GM19397 (cell line): ENCODE measurements at regions not wholly inside any gene's neighbourhood (a gene's known extent, or its start where the extent isn't known, plus 50 kb on each side); places are given as distances from the start of the nearest gene placed in this dataset.

ENCODE experiments used
- ATAC-seq: cut with Tn5 transposase; IDR thresholded peaks from one replicate; pipeline ENCODE4 v1.9.1; 2021; ENCODE audit warnings: mild to moderate bottlenecking, moderate library complexity; ENCODE audit not compliant: unreplicated experiment

DNA sequence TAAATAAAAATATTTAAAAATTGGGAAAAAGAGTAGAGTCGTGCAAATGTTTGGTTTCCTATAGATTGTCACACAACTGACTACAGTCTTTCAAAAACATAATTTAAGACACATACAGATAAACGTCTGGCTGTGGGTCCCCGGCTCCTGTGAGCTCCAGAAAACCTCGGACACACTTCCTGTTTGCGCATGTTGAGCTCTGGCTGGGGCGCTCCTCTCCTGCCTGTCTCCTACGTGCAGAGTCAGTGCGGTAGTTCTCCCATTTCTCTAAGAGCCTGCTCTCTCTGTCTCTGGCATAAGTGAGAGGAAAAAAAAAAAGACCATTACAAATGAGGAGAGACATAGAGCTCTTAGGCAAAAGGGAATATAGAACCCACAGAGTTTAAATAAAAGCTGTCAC, 128.2 kb upstream of the OBI1 start:
- ATAC-seq = no peak

DNA sequence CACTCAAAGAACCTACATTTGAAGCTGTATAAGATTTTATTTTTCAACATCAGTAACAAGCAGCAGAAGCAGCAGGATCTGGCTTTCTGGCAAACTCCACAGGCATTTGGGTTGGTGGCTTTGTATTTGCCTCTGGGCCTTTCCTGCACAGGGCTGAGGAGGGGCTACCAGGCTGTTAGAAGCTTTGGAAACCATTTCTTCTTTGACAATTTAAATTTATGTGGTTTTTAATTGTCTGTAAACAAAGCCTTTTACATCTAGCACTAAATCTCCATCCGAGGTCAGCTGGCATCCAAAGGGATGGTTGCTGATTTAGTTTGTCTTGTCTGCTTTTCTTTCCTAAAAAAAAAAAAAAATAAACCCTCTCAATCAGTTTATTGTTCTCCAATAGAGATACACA, 127.5 kb upstream of the OBI1 start:
- no peak for ATAC-seq

DNA sequence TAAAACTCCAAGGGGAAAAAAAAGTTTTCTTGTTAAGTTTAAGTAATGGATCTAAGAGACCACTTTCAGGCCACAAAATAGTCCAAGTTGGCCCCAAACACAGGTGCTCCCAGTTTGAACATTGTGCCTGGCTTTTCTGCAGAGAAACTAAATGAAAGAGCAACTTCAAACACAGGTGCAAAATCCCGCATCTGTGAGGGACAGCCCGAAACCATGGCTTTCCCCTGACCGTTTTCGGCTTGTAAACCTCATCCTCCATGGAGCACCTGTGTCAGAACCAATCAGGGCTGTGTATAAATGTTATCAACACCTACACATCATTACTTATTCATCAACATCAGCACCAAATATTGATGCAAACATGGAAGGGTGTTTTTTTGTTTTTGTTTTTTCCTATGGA, 126.8 kb upstream of the OBI1 start:
- no peak for ATAC-seq

DNA sequence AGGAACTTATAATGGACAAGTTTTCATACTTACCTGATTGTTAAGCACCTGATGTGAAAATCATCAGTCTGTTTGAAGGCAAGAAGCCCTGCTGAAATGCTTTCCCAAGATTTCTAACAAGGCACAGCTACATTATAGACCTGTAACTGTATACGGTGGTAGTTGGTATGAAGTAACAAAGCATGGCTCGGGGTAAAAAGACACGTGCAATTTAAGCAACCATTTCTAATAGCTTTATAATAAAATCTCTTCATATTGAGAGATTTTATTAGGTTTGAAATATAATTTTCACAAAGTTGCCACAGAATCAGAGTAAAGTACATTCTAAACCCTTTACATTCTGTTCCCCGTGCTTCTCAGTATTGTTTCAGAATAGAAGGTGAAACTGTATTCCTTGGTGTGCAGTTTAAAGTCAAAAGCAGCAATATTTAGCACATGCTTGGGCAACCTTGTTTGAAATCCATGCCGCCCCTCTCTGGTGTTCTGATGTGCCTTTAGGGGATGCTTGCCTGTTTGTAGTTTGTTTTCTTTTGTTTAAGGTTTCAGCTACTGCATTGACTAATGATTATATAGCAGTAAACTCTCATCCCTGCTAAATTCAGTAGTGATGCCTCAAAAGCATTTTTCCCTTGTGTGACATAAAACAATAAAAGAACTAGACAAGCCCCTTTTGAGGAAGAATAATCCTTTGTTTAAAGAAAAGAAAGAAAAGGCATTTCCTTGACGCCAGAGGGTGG, 125.2 kb upstream of the OBI1 start:
- ATAC-seq = no peak

- no peak for ATAC-seq
These were observed 121.8 kb upstream of the OBI1 start for GRCh38 chr13:78780708-78781107.

GRCh38 chr13:78779608-78780007, 120.7 kb upstream of the OBI1 start:
- no peak for ATAC-seq

DNA sequence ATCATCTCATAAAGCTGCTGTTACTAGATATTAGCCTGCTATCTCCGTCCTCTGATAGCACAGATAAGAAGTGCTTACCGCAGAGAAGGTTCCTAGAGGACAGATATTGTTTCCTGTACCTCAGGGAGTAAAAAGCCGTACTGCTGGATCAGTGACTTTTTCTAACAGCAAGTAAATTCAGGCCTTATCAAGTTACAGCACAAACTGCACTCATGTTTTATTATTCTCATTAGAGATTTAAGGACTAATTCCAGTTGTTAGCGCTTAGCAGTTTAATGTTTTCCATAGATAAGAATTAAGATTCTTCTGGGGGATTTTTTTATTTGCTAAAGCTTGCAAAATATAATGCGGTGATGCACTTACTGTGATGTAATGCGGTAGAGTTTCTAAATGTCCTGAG, 119.0 kb upstream of the OBI1 start:
- no peak for ATAC-seq

DNA sequence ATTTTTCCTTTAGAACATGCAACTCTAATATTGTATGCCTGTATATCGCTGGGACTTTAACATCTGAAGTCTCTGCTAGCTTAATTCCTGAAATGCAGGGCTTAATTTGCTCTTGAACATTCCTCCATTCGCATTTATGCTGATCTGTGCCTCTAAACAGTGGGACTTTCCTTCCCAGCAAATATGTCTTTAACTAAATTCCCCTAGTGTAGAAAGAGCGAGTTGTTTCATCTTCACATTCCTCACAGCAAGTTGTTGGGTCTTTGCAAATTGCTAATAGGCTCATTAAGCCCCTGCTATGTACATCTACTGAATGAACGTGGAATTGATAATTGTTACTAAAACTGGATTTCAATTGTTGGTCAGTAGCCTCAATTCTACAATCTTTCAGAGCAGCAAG, 118.4 kb upstream of the OBI1 start:
- ATAC-seq = no peak

DNA sequence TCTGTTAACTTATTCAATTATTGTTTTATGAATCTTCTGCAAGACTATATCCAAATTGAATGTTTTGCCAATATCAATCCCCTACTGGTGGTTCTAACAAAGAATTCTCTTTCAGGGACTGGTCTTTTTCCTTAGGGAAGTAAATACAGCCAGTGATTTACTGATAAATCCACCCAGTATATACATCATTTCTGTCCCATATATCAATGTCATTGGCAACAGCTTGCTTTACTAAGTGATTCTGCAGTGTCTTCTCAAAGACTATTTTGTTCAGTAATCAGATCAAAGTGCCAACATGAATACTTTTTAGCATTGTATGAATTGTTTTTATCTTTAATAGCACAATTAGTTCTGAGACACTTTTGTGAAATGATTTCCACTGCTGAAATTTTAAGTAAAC, 114.0 kb upstream of the OBI1 start:
- no peak for ATAC-seq

DNA sequence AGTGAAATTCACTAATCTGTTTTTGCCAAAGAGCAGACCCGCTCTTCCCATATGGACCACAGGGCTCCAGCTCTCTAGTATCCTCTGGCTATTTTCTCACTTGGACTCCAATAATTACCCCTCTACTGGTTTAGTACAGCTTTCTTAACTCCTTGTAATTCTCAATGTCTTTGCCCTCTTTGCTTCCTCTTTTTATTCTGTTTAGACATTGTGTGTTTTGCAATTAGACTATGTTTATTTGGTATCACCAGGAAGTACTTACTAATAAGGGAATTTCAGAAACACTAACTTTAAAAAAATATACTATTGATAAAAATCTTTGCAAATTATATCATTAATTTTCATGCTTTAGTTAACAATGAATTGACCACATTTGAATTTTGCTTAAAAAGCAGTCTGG, 111.6 kb upstream of the OBI1 start:
- no peak for ATAC-seq

GRCh38 chr13:78768950-78769349, 110.0 kb upstream of the OBI1 start:
- no peak for ATAC-seq

- ATAC-seq = no peak
These were observed 105.7 kb upstream of the OBI1 start for GRCh38 chr13:78764665-78765064.

DNA sequence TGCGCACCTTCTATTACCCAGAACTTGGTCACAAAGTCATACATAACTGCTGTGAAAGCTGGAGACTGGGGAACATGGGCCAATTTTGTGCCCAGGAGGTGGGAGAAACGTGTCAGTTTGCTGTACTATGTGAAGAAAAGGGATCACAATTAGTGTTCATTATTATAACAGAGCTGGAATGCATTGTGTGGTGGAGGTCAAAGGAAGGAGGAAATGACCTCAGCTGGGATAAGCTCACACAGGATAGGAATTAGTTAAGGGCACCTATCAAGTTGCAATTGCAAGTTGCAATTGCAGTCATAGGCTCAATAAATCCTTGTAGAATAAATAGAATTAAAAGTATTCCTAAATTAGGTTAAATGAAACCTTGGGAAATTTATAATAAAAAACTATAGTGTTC, 103.9 kb upstream of the OBI1 start:
- no peak for ATAC-seq

DNA sequence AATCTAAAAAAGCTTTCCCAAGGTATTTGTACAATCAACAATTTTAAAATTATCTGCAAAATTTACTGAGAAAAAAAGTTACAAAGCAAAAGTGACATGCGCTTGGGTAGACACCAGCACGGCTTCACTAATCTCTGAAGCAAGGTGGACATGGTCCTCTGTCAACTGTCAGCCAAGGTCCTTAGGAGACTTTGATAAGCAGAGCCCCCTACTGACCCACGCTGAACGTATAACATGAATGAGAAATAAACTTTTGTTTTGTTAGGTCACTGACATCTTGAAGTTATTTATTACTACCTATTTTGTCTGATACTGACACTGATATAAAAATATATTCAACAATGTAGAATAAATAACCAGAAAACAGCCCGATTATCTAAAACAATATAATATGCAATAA, 100.7 kb upstream of the OBI1 start:
- ATAC-seq = no peak

DNA sequence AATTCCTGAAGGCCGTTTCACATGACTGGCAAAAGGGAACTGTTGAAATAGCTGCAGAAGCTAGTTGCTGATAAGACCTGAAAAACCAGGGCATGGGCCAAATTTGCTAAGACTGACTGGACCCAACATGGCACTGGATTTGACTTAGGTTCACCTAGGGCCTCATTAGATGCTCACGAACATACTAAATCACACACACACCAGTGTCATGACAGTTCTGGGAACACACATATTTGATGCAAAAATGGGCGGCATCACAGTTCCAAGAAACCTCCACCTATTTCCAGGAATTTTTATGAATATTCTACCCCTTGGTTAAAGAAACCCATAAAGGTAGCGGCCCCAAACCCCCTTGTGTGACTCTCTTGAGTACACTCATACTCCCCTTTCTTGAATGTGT, 99.6 kb upstream of the OBI1 start:
- no peak for ATAC-seq

- ATAC-seq = no peak
These were observed 94.5 kb upstream of the OBI1 start for GRCh38 chr13:78753435-78753834.

- ATAC-seq = no peak
These were observed 91.8 kb upstream of the OBI1 start for GRCh38 chr13:78750735-78751134.

DNA sequence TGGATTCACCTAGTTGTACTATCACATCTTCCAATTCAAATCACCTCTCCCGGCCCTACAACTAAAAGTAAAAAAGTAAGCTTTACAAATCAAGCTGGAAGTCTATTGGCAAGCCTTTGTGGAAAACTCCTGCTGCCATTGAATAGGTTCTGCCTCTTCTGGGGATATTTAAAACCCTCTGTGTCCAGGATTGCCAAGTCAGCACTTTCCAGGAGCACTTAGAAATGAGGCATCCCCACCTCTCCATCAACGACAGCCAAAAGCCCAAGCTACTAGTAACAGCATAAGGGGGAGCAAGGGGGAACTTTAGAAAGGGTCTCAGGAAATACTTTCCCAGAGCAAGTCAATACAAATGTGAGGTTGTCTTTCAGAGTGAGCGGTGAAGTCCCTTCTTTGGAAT, 85.0 kb upstream of the OBI1 start:
- ATAC-seq = no peak

- no peak for ATAC-seq
These were observed 83.7 kb upstream of the OBI1 start for GRCh38 chr13:78742659-78743058.

GRCh38 chr13:78736142-78736541, 77.2 kb upstream of the OBI1 start:
- ATAC-seq = no peak

DNA sequence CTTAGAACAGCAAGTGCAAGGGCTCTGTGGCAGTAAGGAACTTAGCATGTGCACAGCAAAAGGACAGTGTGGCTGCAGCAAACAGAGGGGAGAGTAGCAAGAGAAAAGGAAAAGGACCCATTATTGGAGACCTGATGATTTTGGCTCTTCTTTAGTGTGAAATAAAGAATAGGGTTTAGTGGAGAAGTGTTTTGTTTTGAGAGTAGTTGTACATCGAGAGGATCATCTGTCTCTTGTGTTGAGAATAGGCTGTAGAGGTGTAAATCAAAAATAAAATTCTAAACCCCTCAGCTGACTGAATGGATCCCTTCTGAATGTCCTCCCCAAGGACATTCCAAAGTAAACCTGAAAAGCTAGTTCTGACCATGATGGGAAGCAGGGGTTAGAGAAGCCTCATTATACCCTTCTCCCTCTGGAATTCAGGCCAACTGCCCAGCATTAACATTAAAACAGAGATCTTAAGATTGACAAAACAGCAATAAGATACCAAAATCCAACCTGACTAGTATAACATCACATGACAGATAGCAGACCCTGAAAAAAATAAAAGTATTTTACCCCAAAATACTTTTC, 73.6 kb upstream of the OBI1 start:
- ATAC-seq = no peak

DNA sequence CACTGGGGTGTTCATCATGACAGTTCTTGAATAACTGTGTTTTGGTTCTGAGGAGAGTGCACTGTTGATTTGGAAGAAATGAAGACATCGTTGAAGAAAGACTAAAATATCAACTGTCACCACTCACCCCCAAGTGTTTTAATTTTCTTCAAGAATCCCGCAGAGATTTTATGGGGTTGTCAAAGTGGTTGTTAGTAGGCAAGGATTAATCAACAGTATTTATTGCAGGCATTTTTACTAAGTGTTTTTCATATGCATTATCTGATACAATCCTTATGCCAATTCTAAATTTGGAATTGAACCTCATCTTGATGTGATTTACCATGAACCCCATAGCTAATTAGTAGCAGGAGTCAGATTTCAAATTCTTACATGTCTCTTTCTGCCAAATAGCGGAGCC, 63.7 kb upstream of the OBI1 start:
- ATAC-seq = no peak

GRCh38 chr13:78719367-78719766, 60.4 kb upstream of the OBI1 start:
- ATAC-seq = no peak
